Fibroblast of peridontal ligament (primary cell): ENCODE measurements at regions not wholly inside any gene's neighbourhood (a gene's known extent, or its start where the extent isn't known, plus 50 kb on each side); places are given as distances from the start of the nearest gene placed in this dataset.

Experiments
- DNase-seq: peaks from one replicate; pipeline ENCODE4 v3.0.0-alpha.2; 2010; ENCODE audit errors: extremely low read depth

DNA sequence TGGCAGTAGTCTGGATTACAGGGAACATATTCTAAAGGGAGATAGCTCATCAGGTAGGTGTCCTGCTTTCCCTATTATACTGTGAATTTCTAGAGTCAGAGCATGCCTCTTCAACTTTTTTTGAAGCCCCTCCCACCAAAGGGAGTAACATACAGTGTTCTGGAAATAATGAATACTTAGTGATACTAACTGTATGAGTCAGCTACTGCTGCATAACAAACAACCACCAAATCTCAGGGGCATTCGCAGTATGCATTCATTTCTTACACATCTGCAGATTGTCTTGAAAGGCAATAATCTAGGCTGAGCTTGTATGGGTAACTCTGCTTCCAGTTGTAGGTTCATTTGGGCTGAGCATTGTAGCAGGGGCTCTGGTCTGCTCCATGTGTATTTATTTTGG is 409.7 kb upstream of the SPRED2 start:
- DNase-seq = no peak

- DNase-seq = no peak
These were observed 403.7 kb upstream of the SPRED2 start for GRCh38 chr2:65835975-65836549.

GRCh38 chr2:65834771-65835475 is 402.5 kb upstream of the SPRED2 start:
- no peak for DNase-seq

- DNase-seq = no peak
These were observed 401.7 kb upstream of the SPRED2 start for GRCh38 chr2:65834062-65834461.

GRCh38 chr2:65831509-65831908 is 399.1 kb upstream of the SPRED2 start:
- no peak for DNase-seq

GRCh38 chr2:65826567-65826966 is 394.2 kb upstream of the SPRED2 start:
- no peak for DNase-seq

DNA sequence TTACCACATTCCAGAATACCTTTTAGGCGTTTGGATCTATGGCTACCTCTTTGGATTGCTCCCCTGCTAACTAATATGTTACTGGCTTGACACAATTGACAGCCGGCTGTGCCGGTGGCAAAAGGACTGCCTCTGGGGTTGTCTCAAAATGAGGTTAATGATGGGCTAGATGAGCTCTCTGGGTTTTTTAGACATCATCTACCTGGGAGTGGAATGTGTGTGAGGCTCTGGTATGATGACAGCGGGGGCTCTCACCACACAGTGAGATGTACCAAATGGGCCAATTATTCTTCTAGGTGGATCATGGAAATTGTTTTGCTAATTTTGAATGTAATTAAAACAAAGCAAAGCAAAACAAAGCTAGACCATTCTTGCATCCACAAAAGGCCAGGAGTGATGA is 391.1 kb upstream of the SPRED2 start:
- DNase-seq = no peak

DNA sequence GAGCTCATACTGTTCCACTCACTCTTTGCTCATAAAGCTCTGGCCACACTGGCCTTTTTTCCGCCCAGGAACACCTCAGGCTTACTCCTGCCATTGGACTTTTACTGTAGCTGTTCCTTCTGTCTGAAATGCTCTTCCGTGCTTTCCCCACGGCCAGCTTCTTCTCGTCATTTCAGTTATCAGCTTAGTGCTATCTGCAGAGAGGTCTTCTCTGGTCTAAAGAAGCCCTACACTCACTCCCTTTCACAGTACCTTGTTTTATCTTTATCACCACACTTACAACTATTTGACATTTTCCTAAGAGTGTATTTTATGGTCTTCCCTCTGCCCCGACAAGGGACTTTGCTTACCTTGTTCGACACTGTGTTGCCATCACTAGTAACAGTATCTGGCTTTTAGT is 388.1 kb upstream of the SPRED2 start:
- no peak for DNase-seq

DNA sequence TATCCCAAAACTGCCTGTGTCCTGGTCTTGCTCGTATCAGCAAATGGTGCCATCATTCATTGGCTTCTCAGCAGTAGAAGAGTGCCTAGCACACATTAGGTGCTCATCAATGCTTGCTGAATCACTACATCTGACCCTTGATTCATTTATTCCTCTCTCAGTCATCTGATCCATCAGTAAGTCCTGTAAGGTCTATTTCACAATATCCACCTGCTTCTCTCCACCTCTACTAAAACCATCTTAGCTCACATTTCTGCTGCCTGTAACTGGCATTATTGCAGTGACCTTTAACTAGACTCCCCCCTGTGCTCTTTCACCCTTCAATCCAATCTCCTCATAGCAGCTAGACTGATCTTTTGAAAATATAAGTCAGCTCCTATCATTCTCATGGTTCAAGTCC is 387.6 kb upstream of the SPRED2 start:
- DNase-seq = no peak

DNA sequence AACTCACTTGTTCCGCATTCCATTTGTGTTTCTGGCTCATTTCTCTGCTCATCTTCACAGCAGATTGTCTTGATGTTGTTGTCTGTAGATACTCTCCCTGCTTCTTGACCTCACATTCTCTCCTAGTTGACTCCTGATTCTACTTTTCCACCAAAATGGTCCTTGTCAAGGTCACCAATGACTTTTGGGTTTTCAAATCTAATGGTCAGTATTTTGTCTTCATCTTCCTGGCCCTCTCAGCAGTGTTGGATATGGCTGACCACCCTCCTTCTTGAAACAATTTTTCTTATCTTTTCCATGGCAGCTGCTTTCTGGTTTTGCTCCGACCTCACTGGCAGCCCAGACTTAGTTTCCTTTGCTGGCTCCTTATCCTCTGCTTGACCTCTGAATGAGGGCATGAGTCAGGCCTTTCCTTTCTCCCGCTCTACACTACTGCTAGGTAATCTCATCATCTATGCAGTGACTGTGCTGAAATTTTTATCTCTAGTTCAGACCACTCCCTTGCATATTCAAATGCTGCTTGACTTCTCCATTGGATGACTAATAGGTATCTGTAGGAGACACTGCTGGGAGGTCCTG is 386.6 kb upstream of the SPRED2 start:
- no peak for DNase-seq

GRCh38 chr2:65813631-65814173 is 381.3 kb upstream of the SPRED2 start:
- DNase-seq = no peak

DNA sequence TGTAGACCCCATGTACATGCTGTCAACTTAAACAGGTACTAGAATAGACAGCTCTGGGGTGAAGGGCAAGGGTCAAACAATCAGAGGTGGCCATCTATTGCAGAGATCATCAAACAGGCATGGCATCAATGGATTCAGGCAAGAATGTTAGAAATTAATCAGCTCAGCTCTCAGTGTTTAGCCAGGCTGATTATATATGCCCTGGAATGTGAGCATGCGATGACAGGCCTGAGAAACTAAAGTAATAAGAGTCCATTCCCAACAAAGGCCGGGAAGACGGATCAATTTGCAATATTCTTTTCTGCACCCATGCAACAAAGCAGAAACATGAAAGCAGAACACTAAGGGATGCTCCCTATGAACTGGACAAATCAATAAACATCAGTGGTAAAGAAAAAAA is 380.5 kb upstream of the SPRED2 start:
- no peak for DNase-seq

GRCh38 chr2:65807942-65808341 is 375.5 kb upstream of the SPRED2 start:
- no peak for DNase-seq

DNA sequence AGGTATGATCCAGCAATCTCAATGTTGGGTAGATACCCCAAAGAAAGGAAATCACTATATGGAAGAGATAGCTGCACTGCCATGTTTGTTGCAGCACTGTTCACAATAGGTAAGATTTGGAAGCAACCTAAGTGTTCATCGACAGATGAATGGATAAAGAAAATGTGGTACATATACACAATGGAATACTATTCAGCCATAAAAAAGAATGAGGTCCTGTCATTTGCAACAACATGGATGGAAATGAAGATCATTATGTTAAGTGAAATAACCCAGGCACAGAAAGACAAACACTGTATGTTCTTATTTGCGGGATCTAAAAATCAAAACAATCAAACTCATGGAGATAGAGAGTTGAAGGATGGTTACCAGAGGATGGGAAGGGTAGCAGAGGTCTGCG is 372.4 kb upstream of the SPRED2 start:
- no peak for DNase-seq

DNA sequence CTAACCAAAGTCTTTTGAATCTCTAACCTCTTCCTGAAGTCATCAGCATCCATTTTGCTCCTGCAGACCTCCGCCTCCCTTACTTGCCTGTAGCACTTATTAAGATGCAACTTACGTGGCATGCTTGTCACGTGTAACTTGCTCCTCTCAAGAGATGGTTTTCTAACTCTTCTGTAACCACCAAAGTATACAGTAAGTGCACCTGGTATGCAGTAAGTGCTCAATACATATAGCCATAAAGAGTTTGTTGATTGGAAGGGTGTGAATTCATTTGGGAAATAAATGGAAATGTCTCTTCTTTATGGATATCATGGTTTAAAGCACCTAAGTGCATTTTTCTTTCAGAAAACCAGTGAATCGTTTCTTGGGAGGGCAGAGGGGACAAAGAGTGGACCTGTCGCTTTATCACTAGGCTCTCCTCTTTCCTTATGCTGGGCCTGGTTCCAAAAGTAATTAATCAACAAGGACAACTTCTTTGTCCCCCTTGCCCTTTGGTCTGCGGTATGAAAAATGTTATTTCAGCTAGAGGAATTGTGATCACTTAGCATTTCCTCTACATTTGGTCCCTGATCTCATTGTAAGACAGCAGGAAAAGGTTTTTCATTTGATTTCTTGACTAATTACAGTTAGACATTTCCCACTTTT is 370.0 kb upstream of the SPRED2 start:
- DNase-seq = no peak

GRCh38 chr2:65800998-65801397 is 368.6 kb upstream of the SPRED2 start:
- no peak for DNase-seq

DNA sequence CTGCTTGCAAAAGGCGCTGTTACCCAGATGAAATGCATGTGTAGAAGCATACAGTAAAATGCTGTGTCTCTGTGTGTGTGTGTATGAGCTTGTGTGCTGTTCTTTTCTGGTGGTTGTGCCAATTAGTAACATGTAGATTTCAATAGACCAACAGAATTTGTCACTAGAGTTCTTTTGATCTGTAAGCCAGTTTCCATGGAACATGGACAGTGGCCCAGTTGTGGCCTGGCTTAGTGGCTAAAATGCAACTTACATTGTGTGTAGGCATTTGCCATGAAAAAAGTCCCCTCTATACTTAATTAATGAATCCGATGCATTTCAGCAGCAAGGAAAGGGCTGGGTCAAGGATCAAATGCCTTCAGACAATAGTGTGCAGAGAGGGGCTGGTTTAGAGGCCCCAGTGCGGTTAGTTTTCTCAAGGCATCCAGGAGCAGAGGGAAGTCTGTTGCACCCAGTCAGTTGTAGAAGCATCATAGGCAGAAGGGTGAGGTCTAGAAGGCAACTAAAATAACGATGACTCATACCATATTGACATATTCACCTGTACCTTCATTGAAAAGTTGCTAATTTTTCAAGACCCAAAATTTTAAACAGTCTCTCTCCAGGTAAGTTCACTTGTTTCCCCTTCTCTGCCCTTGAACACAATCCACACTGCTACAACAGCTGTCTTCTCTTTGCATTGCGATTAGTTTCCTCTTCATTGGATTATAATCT is 366.9 kb upstream of the SPRED2 start:
- no peak for DNase-seq

DNA sequence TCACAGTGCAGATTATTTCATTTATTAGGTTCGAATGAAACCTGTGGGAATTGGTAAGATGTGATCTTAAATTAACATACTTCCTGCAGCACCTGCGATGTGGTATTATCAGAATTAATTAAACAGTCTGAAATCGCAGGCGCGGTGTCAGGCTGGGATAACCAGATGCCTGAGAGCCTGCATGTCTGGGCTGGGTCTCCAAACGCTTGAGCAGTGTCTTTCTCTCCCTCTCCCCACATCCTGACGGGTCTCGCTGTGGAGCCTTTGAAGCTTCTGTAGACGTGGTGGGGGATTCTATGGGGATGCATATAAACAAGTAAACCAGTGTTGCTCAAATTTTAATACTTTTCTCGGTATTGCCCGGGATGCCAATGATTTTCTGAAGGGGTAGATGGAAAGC is 366.2 kb upstream of the SPRED2 start:
- DNase-seq = no peak

DNA sequence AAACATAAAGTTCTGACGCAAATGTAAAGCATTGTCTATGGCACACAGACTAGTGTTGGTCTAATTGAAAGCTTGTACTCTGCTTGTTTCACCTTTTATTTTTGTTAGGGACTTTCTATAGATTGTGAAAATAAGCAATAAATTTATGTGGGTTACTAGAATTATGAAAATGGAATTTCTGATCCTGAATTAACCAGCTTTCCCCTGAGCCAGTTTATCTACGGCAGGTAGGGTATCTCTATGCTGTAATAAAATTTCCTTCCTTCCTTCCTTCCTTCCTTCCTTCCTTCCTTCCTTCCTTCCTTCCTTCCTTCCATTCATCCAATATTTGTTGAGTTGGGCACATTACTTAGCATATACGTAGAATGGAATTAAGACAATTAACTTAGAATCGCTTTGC is 362.6 kb upstream of the SPRED2 start:
- no peak for DNase-seq

DNA sequence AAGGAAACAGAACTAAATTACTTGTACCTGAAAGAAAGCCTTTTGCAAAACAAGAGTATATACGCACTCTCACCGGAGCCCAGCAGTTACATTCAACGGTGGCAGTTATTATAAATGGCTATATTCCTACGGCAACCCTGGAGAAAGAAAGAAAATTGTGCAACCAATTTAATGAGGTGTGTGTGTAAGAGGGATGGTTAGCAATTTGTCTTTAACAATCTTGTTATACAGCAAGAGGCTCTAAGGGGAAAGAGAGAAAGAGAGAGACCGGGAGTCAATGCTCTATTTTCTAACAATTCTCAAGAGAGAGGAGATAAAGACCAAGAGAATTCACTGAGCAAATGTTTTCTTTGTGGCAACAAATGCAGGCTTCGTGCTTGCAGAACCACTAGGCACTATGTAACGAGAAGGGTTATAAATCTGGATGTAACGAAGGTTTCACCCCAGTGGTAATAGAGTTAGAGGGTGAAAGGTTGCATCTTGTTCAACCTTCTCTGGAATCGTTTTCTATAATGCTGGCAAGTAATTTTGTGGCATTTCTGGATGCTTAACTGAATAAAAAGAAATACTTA is 359.1 kb upstream of the SPRED2 start:
- DNase-seq = no peak

DNA sequence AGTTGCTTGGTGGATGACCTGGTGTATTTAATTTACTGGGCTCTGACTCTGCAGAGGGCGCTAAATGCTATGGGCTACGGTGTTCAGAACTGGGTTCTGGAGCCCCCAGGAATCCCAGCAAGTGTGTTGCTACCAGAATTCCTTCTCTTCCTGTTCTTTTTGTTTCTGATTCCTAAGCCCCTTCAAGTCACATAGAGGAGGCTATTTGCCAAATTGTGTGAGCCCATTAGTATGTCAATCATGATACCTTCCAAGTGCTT is 358.2 kb upstream of the SPRED2 start:
- DNase-seq = no peak
